ENCODE measurements at regions not wholly inside any gene's neighbourhood (a gene's known extent, or its start where the extent isn't known, plus 50 kb on each side); places are given as distances from the start of the nearest gene placed in this dataset.
A peak's percentile ranks its signal among the peaks of the same experiment; 100 is the strongest.

DNA sequence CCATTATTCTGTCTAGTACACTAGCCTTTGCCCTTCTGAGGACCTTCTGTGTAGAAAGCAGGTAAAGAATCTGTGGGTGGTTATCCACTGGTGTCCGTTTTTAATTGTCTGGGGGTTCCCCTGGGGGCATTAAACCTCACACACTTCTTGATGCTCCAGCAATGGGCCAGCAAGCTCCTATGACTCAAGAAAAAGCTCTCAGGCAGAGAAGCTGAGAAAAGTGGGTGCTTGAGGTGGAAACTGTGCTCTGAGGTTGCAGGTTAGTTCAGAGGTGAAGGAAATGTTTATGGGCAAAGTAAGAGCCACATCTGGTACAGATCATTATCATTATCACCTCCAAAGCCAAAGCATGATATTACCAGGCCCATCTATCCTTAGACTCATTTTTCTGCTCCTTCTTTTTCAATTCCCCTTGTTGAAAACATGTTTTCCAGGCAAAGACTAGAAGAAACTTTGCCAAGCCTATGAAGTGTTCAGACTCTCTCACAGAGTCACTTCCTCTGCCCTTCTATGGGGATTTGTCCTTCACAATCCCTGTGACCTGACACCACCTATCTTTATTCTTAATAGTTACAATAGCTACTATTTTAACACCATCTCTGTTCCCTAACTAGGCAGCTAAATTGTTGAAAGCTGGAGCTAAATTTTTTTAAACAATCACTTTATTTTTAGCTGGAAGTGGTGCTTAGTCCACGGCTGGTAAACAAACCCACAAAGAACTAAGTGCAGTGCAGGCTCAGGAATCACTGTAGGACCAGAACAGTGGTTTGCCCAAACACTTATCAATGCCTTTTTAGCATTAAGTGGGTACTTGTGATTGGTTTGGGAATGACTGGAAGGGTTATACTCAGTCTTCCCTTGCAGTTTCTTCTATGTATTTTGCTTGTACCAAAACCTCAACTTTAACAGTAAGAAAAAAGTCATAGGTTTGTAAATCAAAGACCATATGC, 512.8 kb upstream of the POU3F3 start:
- Mint-ChIP-seq H3K27me3 (ENCODE audit: insufficient read depth, low read depth, poor library complexity) (peaks cover 4% of the 10 kb centered on the region), H3K4me3 (no peak overlapping the region), H3K36me3 (ENCODE audit: low read depth) (no peaks in the 10 kb centered on the region), H3K4me1 (peaks cover 19% of the 10 kb centered on the region), H3K9me3 (peaks cover 3% of the 10 kb centered on the region; the same call in 1 of the 3 replicates), H3K27ac (no peak overlapping the region)
- Histone ChIP-seq H3K4me3 (no peak overlapping the region), H4K20me1 (replicated peaks; ENCODE audit: insufficient read depth) (no peaks in the 10 kb centered on the region), H3K4me1 (ENCODE audit: insufficient read depth) (no peaks in the 10 kb centered on the region), H3K79me2 (replicated peaks; ENCODE audit: insufficient read depth) (no peaks in the 10 kb centered on the region), H3K27me3 (ENCODE audit: insufficient read depth) (no peaks in the 10 kb centered on the region), H3K4me2 (no peak overlapping the region), H2AFZ (peak overlapping the region; percentile 66; the same call in 1 of the 2 replicates), H3F3A (replicated peaks; ENCODE audit: low read depth) (no peaks in the 10 kb centered on the region), H3K9me2 (ENCODE audit: insufficient read depth) (no peaks in the 10 kb centered on the region), H3K36me3 (ENCODE audit: insufficient read depth) (no peaks in the 10 kb centered on the region), H3K27ac (ENCODE audit: low read depth) (no peak overlapping the region)
- TF ChIP-seq REST (IDR thresholded peaks at IDR 0.05; ENCODE audit: unreplicated experiment) (no peak), ETS1 (IDR thresholded peaks at IDR 0.05) (no peak), STAT1 (IDR thresholded peaks at IDR 0.05; ENCODE audit: unreplicated experiment) (no peak), POLR2AphosphoS5 (IDR thresholded peaks at IDR 0.05; ENCODE audit: low read depth) (no peak)
- TF ChIP-seq, protein P1, sequence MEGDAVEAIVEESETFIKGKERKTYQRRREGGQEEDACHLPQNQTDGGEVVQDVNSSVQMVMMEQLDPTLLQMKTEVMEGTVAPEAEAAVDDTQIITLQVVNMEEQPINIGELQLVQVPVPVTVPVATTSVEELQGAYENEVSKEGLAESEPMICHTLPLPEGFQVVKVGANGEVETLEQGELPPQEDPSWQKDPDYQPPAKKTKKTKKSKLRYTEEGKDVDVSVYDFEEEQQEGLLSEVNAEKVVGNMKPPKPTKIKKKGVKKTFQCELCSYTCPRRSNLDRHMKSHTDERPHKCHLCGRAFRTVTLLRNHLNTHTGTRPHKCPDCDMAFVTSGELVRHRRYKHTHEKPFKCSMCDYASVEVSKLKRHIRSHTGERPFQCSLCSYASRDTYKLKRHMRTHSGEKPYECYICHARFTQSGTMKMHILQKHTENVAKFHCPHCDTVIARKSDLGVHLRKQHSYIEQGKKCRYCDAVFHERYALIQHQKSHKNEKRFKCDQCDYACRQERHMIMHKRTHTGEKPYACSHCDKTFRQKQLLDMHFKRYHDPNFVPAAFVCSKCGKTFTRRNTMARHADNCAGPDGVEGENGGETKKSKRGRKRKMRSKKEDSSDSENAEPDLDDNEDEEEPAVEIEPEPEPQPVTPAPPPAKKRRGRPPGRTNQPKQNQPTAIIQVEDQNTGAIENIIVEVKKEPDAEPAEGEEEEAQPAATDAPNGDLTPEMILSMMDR (conservative IDR thresholded peaks at IDR 0.05; ENCODE audit: low read depth in 2 of 2): no peak
- no peak for ATAC-seq
- no peak for DNase-seq (ENCODE audit: low spot score)

DNA sequence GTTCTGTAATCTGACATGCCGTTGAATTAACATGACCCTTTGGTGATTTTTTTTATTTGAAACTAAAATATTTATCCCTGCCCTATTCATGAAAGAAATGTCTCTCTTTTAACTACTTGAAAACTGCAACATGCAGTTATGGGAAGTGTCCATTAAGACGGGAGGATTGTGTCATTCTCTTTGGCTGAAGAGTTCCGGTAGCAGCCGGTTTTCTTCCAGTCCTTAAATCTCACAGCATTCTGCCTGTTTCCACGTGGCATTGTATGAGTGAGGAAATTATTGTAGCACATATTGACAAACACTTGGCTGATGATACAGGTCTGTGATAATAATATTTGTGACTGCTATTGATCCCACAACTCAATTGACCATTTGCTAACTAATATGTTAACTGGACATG, 509.6 kb upstream of the POU3F3 start:
- ATAC-seq (no peak), DNase-seq (ENCODE audit: low spot score) (no peak)
- H2AFZ ChIP-seq: no peak overlapping the region
- no peaks in the 10 kb centered on the region for H3F3A ChIP-seq (replicated peaks; ENCODE audit: low read depth)
- Mint-ChIP-seq H3K36me3 (ENCODE audit: low read depth) (no peaks in the 10 kb centered on the region), H3K4me3 (no peak overlapping the region), H3K27me3 (ENCODE audit: insufficient read depth, low read depth, poor library complexity) (peaks cover 2% of the 10 kb centered on the region), H3K4me1 (peaks cover 19% of the 10 kb centered on the region), H3K27ac (peak overlapping the region; percentile 47), H3K9me3 (no peaks in the 10 kb centered on the region)
- H4K20me1 ChIP-seq (replicated peaks; ENCODE audit: insufficient read depth): no peaks in the 10 kb centered on the region; the same call in 1 of the 2 replicates
- no peaks in the 10 kb centered on the region for H3K27me3 ChIP-seq (ENCODE audit: insufficient read depth)
- H3K4me1 ChIP-seq (ENCODE audit: insufficient read depth): no peaks in the 10 kb centered on the region
- H3K27ac ChIP-seq (ENCODE audit: low read depth): no peak overlapping the region
- H3K36me3 ChIP-seq (ENCODE audit: insufficient read depth): no peaks in the 10 kb centered on the region
- H3K79me2 ChIP-seq (replicated peaks; ENCODE audit: insufficient read depth): no peaks in the 10 kb centered on the region
- no peak overlapping the region for H3K4me3 ChIP-seq
- H3K4me2 ChIP-seq: no peak overlapping the region
- no peaks in the 10 kb centered on the region for H3K9me2 ChIP-seq (ENCODE audit: insufficient read depth)
- TF ChIP-seq, protein P1 (conservative IDR thresholded peaks at IDR 0.05; ENCODE audit: low read depth in 2 of 2): no peak
- TF ChIP-seq POLR2AphosphoS5 (IDR thresholded peaks at IDR 0.05; ENCODE audit: low read depth): no peak
- no peak for TF ChIP-seq EZH2 (IDR thresholded peaks at IDR 0.05; ENCODE audit: low read depth, unreplicated experiment)
- TF ChIP-seq CREB1 (CRISPR knock-in tag; IDR thresholded peaks at IDR 0.05; ENCODE audit: low read depth): no peak
